RWPE2 (cell line): ENCODE measurements at regions not wholly inside any gene's neighbourhood (a gene's known extent, or its start where the extent isn't known, plus 50 kb on each side); places are given as distances from the start of the nearest gene placed in this dataset.

ENCODE experiments used
- ATAC-seq: fragments of 200-7000 bp; cut with Tn5 transposase; 3 replicates; pipeline ENCODE4 v1.9.1; 2021; ENCODE audit warnings: low read depth
- DNase-seq: peaks from one replicate; pipeline ENCODE4 v3.0.0-alpha.2; 2020; ENCODE audit warnings: low spot score
- H3K27ac ChIP-seq: fragments of 450-650 bp; 2 replicates; pipeline ENCODE4 v1.5.1; 2017; ENCODE audit warnings: mild to moderate bottlenecking; ENCODE audit not compliant: poor library complexity, severe bottlenecking
- H3K27me3 ChIP-seq: fragments of 250-450 bp; sonication (Bioruptor Pico); 2 replicates; pipeline ENCODE4 v1.5.1; 2021; ENCODE audit warnings: mild to moderate bottlenecking, moderate library complexity; ENCODE audit not compliant: insufficient read depth, poor library complexity, severe bottlenecking
- H3K36me3 ChIP-seq: fragments of 250-450 bp; sonication (Bioruptor Pico); 2 replicates; pipeline ENCODE4 v1.5.1; 2020; ENCODE audit warnings: low read depth, mild to moderate bottlenecking, moderate library complexity
- H3K4me1 ChIP-seq: fragments of 250-450 bp; sonication (Bioruptor Pico); 2 replicates; pipeline ENCODE4 v1.5.1; 2021; ENCODE audit warnings: mild to moderate bottlenecking, moderate library complexity; ENCODE audit not compliant: insufficient read depth, poor library complexity, severe bottlenecking
- H3K4me3 ChIP-seq: fragments of 250-450 bp; sonication (Bioruptor Pico); 2 replicates; pipeline ENCODE4 v1.5.1; 2021; ENCODE audit warnings: mild to moderate bottlenecking, moderate library complexity; ENCODE audit not compliant: severe bottlenecking
- H3K9me3 ChIP-seq: fragments of 250-450 bp; sonication (Bioruptor Pico); 2 replicates; pipeline ENCODE4 v1.5.1; 2021; ENCODE audit warnings: mild to moderate bottlenecking, moderate library complexity; ENCODE audit not compliant: severe bottlenecking
- TF ChIP-seq, protein P1 (sequence below): fragments of 450-650 bp; IDR thresholded peaks from one replicate; pipeline ENCODE4 v1.5.1; 2017; ENCODE audit warnings: mild to moderate bottlenecking, moderate library complexity; ENCODE audit not compliant: poor library complexity, severe bottlenecking

DNA sequence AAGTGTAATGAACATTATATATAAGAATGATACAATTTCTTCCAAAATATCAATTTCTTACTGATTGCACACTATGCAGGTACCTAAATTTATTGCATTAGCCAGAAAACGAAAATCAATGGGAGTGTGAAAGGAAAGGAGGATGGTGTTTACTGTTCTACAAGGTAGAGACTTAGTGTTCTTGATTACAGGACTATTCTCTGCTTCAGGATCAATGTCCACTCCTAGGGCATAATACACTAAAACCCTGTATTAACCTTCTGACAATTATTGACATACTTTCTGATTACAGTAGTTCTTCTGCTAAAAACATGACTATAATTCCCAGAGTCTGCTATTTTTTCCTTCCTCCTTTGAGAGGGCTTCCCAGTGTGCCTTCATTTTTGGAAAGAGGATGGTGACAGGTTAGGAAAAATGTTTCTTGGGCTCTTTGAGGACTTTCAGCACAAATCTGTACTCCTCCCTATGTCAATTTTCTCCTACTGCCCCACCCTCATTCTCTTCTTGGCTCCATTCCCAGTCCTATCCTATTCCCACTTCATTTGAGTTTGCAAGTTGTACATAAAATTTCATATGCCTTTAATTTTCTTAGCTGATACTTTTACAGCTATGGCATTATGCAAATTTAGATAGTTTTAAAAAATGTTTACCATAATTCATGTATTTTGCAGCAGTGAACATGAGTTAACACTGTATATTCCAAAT is 278.9 kb downstream of the CENPW start:
- DNase-seq (no peak), ATAC-seq (no peak)
- H3K4me1 ChIP-seq: no peaks in the 10 kb centered on the region

DNA sequence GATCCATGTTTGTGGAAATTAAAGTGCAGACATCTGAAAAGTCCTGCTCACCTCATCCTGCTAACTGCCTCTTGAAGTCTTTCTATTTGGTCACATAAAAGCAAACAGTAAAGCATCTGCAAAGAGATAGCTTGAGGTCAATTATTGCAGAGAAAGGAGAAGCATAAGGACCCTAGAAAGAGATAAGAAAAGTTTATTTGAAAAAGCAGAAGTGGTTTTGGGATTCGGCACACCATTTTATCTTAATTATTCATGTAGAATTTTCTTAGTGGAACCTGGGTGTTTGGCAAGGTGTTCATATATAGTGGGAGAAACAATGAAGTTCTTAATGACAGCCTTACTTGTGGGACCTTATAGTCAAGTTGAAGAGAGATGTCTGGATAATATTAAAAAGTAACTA is 280.8 kb downstream of the CENPW start:
- ATAC-seq (no peak), DNase-seq (no peak)
- H3K36me3 ChIP-seq: no peaks in the 10 kb centered on the region
- H3K27me3 ChIP-seq: no peaks in the 10 kb centered on the region
- no peaks in the 10 kb centered on the region for H3K9me3 ChIP-seq
- no peak overlapping the region for H3K4me3 ChIP-seq
- H3K27ac ChIP-seq: no peak overlapping the region
- H3K4me1 ChIP-seq: no peaks in the 10 kb centered on the region
- TF ChIP-seq, protein P1, sequence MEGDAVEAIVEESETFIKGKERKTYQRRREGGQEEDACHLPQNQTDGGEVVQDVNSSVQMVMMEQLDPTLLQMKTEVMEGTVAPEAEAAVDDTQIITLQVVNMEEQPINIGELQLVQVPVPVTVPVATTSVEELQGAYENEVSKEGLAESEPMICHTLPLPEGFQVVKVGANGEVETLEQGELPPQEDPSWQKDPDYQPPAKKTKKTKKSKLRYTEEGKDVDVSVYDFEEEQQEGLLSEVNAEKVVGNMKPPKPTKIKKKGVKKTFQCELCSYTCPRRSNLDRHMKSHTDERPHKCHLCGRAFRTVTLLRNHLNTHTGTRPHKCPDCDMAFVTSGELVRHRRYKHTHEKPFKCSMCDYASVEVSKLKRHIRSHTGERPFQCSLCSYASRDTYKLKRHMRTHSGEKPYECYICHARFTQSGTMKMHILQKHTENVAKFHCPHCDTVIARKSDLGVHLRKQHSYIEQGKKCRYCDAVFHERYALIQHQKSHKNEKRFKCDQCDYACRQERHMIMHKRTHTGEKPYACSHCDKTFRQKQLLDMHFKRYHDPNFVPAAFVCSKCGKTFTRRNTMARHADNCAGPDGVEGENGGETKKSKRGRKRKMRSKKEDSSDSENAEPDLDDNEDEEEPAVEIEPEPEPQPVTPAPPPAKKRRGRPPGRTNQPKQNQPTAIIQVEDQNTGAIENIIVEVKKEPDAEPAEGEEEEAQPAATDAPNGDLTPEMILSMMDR: no peak

More for the DNA sequence above, 278.9 kb downstream of the CENPW start:
- no peaks in the 10 kb centered on the region for H3K27me3 ChIP-seq
- no peaks in the 10 kb centered on the region for H3K9me3 ChIP-seq
- H3K4me3 ChIP-seq: no peak overlapping the region
- no peak overlapping the region for H3K27ac ChIP-seq
- H3K36me3 ChIP-seq: no peaks in the 10 kb centered on the region
- TF ChIP-seq, protein P1: no peak

GRCh38 chr6:126625019-126625418 is 285.1 kb downstream of the CENPW start:
- TF ChIP-seq, protein P1: no peak
- Histone ChIP-seq H3K36me3 (no peaks in the 10 kb centered on the region), H3K27ac (no peak overlapping the region), H3K4me3 (no peak overlapping the region), H3K4me1 (no peaks in the 10 kb centered on the region), H3K27me3 (no peaks in the 10 kb centered on the region), H3K9me3 (no peaks in the 10 kb centered on the region)
- ATAC-seq (no peak; the same call in 2 of the 3 replicates), DNase-seq (no peak)

DNA sequence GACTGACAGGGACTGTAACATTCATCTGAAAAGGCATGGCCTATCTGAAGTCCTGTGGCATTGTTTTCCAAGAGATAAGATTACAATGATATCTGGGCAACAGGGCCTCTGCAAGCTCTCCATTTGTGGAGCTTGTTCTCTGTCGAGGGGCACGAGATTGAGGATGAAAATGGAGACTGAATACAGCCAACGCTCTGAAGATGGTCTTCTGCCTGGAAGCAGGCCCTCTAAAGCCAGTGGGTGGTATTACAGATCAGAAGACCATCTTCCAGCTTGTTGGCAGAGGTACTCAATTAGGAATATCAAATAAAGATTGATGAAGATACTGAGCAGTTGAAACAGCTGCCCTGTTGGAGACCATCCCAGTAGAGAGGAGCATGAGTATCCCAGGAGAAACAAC is 288.2 kb downstream of the CENPW start:
- no peak overlapping the region for H3K4me3 ChIP-seq
- H3K4me1 ChIP-seq: no peaks in the 10 kb centered on the region
- TF ChIP-seq, protein P1: no peak
- H3K27ac ChIP-seq: no peak overlapping the region
- no peak for ATAC-seq
- DNase-seq: no peak
- H3K9me3 ChIP-seq: no peaks in the 10 kb centered on the region
- H3K36me3 ChIP-seq: no peaks in the 10 kb centered on the region
- no peaks in the 10 kb centered on the region for H3K27me3 ChIP-seq

DNA sequence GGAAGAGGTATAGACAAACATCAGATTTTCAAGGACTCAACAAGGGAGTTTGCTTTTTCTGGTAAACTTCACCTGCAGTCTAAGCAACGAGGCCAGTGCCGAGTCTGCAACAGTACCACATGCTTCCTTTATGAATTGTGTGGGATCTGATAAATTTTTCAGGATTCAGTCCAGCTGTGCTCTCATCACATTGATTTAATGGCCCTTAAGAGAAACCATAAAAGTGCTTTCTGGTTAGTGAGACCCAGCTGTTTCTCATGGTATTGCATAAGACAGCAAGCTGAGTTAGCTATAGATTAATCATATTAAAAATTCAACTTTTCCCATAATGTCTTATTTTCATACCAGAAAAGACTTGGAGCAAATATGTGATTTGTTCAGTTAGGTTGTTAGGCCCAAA is 291.4 kb downstream of the CENPW start:
- Histone ChIP-seq H3K9me3 (no peaks in the 10 kb centered on the region), H3K36me3 (no peaks in the 10 kb centered on the region)
- TF ChIP-seq, protein P1: no peak

More for the DNA sequence above, 291.4 kb downstream of the CENPW start:
- H3K27me3 ChIP-seq: no peaks in the 10 kb centered on the region
- no peak overlapping the region for H3K27ac ChIP-seq
- DNase-seq: no peak
- no peak overlapping the region for H3K4me3 ChIP-seq
- H3K4me1 ChIP-seq: no peaks in the 10 kb centered on the region
- ATAC-seq: no peak
